ENCODE measurements at regions not wholly inside any gene's neighbourhood (a gene's known extent, or its start where the extent isn't known, plus 50 kb on each side); places are given as distances from the start of the nearest gene placed in this dataset.

GRCh38 chr17:72208832-72209231, 88.0 kb downstream of the SOX9 start:
- no peaks in the 10 kb centered on the region for H3K27me3 ChIP-seq (ENCODE audit: control insufficient read depth, insufficient read depth, low read length)
- no peak overlapping the region for H3K27ac Mint-ChIP-seq
- no peaks in the 10 kb centered on the region for H3K4me1 ChIP-seq (ENCODE audit: control insufficient read depth, insufficient read depth, low read length)
- H3K27ac ChIP-seq (ENCODE audit: low read length): no peak overlapping the region
- H3K36me3 ChIP-seq (ENCODE audit: control insufficient read depth, insufficient read depth, low read length): no peaks in the 10 kb centered on the region
- intact Hi-C loops (cut with micrococcal nuclease): no loop called here
- no peaks in the 10 kb centered on the region for H3K4me1 Mint-ChIP-seq
- no peak overlapping the region for H3K4me3 Mint-ChIP-seq
- TF ChIP-seq CTCF (IDR thresholded peaks at IDR 0.05): no peak
- no peaks in the 10 kb centered on the region for H3K27me3 Mint-ChIP-seq (ENCODE audit: low read depth in 2 of 2)
- H3K4me3 ChIP-seq (ENCODE audit: low read length): no peak overlapping the region
- no peaks in the 10 kb centered on the region for H3K9me3 ChIP-seq (ENCODE audit: control insufficient read depth, insufficient read depth, low read length)
- H3K36me3 Mint-ChIP-seq: no peaks in the 10 kb centered on the region
- DNase-seq (no peak), ATAC-seq (no peak)
- H3K9me3 Mint-ChIP-seq: peaks cover 0 to 6% of the 10 kb centered on the region in 2 donors

- DNase-seq: no peak
- Mint-ChIP-seq H3K4me1 (no peaks in the 10 kb centered on the region), H3K27me3 (ENCODE audit: low read depth in 2 of 2) (no peaks in the 10 kb centered on the region), H3K36me3 (no peaks in the 10 kb centered on the region), H3K9me3 (peaks cover 0 to 6% of the 10 kb centered on the region in 2 donors), H3K4me3 (no peak overlapping the region), H3K27ac (no peak overlapping the region)
- H3K9me3 ChIP-seq (ENCODE audit: control insufficient read depth, insufficient read depth, low read length): no peaks in the 10 kb centered on the region
- intact Hi-C loops (cut with micrococcal nuclease): no loop called here
- no peak for TF ChIP-seq CTCF (IDR thresholded peaks at IDR 0.05)
- WGBS (ENCODE audit: insufficient coverage): 62% methylated on average over 5 of the region's 5 CpGs
- no peak for ATAC-seq
- no peaks in the 10 kb centered on the region for H3K36me3 ChIP-seq (ENCODE audit: control insufficient read depth, insufficient read depth, low read length)
- H3K27me3 ChIP-seq (ENCODE audit: control insufficient read depth, insufficient read depth, low read length): no peaks in the 10 kb centered on the region
- no peak overlapping the region for H3K4me3 ChIP-seq (ENCODE audit: low read length)
- H3K4me1 ChIP-seq (ENCODE audit: control insufficient read depth, insufficient read depth, low read length): no peaks in the 10 kb centered on the region
- H3K27ac ChIP-seq (ENCODE audit: low read length): no peak overlapping the region
These were observed 91.2 kb downstream of the SOX9 start for GRCh38 chr17:72212041-72212440.

- intact Hi-C loops (cut with micrococcal nuclease): no loop called here
- Mint-ChIP-seq H3K9me3 (peaks cover 3 to 4% of the 10 kb centered on the region in 2 donors), H3K4me1 (no peaks in the 10 kb centered on the region), H3K27me3 (ENCODE audit: low read depth in 2 of 2) (peaks cover 12 to 19% of the 10 kb centered on the region in 2 donors), H3K36me3 (peaks cover 8% of the 10 kb centered on the region), H3K27ac (no peak overlapping the region), H3K4me3 (no peak overlapping the region)
- 40% methylated on average over 1 of the region's 2 CpGs for WGBS (ENCODE audit: insufficient coverage)
- no peak for ATAC-seq
- DNase-seq: no peak
- Histone ChIP-seq H3K4me3 (ENCODE audit: low read length) (no peak overlapping the region), H3K9me3 (ENCODE audit: control insufficient read depth, insufficient read depth, low read length) (peaks cover 2% of the 10 kb centered on the region), H3K4me1 (ENCODE audit: control insufficient read depth, insufficient read depth, low read length) (no peaks in the 10 kb centered on the region), H3K27ac (ENCODE audit: low read length) (no peak overlapping the region), H3K36me3 (ENCODE audit: control insufficient read depth, insufficient read depth, low read length) (no peaks in the 10 kb centered on the region), H3K27me3 (ENCODE audit: control insufficient read depth, insufficient read depth, low read length) (peaks cover 15% of the 10 kb centered on the region)
- no peak for TF ChIP-seq CTCF (IDR thresholded peaks at IDR 0.05)
These were observed 94.7 kb downstream of the SOX9 start for GRCh38 chr17:72215490-72215889.

GRCh38 chr17:72215928-72216327, 95.1 kb downstream of the SOX9 start:
- Mint-ChIP-seq H3K27ac (no peak overlapping the region), H3K4me1 (no peaks in the 10 kb centered on the region), H3K36me3 (peaks cover 8% of the 10 kb centered on the region), H3K4me3 (no peak overlapping the region), H3K9me3 (peaks cover 3 to 4% of the 10 kb centered on the region in 2 donors), H3K27me3 (ENCODE audit: low read depth in 2 of 2) (peaks cover 17 to 23% of the 10 kb centered on the region in 2 donors)
- Histone ChIP-seq H3K4me3 (ENCODE audit: low read length) (no peak overlapping the region), H3K4me1 (ENCODE audit: control insufficient read depth, insufficient read depth, low read length) (no peaks in the 10 kb centered on the region), H3K36me3 (ENCODE audit: control insufficient read depth, insufficient read depth, low read length) (no peaks in the 10 kb centered on the region), H3K9me3 (ENCODE audit: control insufficient read depth, insufficient read depth, low read length) (peaks cover 2% of the 10 kb centered on the region), H3K27me3 (ENCODE audit: control insufficient read depth, insufficient read depth, low read length) (peaks cover 15% of the 10 kb centered on the region), H3K27ac (ENCODE audit: low read length) (no peak overlapping the region)
- DNase-seq: no peak
- TF ChIP-seq CTCF (IDR thresholded peaks at IDR 0.05): no peak
- no peak for ATAC-seq
- WGBS (ENCODE audit: insufficient coverage): 89% methylated on average over 7 of the region's 7 CpGs
- intact Hi-C loops (cut with micrococcal nuclease): no loop called here

Measured in natural killer cell (primary cell).